GM19043 (cell line): ENCODE measurements at regions not wholly inside any gene's neighbourhood (a gene's known extent, or its start where the extent isn't known, plus 50 kb on each side); places are given as distances from the start of the nearest gene placed in this dataset.

Experiments used
- ATAC-seq: cut with Tn5 transposase; IDR thresholded peaks from one replicate; pipeline ENCODE4 v1.9.1; 2021; ENCODE audit warnings: low read depth; ENCODE audit not compliant: unreplicated experiment

- ATAC-seq: no peak
Observed at GRCh38 chr16:86285938-86286921, 224.1 kb upstream of the FOXF1 start.

- no peak for ATAC-seq
Observed at GRCh38 chr16:86286991-86287663, 223.2 kb upstream of the FOXF1 start.

- ATAC-seq: no peak
Observed at GRCh38 chr16:86287664-86288201, 222.6 kb upstream of the FOXF1 start.

GRCh38 chr16:86288716-86289294 lies 221.5 kb upstream of the FOXF1 start:
- no peak for ATAC-seq

GRCh38 chr16:86289304-86289703 lies 221.0 kb upstream of the FOXF1 start:
- no peak for ATAC-seq

- ATAC-seq: no peak
Observed at GRCh38 chr16:86289907-86290306, 220.4 kb upstream of the FOXF1 start.

- no peak for ATAC-seq
Observed at GRCh38 chr16:86291491-86291890, 218.8 kb upstream of the FOXF1 start.

GRCh38 chr16:86292171-86292775 lies 218.1 kb upstream of the FOXF1 start:
- ATAC-seq: no peak

- no peak for ATAC-seq
Observed at GRCh38 chr16:86292942-86293341, 217.4 kb upstream of the FOXF1 start.

GRCh38 chr16:86293906-86294305 lies 216.4 kb upstream of the FOXF1 start:
- no peak for ATAC-seq

GRCh38 chr16:86294535-86295196 lies 215.7 kb upstream of the FOXF1 start:
- no peak for ATAC-seq

- ATAC-seq: no peak
Observed at GRCh38 chr16:86296256-86296655, 214.1 kb upstream of the FOXF1 start.

GRCh38 chr16:86297391-86297790 lies 212.9 kb upstream of the FOXF1 start:
- no peak for ATAC-seq

- no peak for ATAC-seq
Observed at GRCh38 chr16:86297866-86298757, 212.2 kb upstream of the FOXF1 start.

- ATAC-seq: no peak
Observed at GRCh38 chr16:86298758-86299134, 211.6 kb upstream of the FOXF1 start.

GRCh38 chr16:86299882-86300610 lies 210.3 kb upstream of the FOXF1 start:
- no peak for ATAC-seq

- ATAC-seq: no peak
Observed at GRCh38 chr16:86300746-86301481, 209.4 kb upstream of the FOXF1 start.
